Thoracic aorta (tissue), 2 donors: ENCODE measurements at regions not wholly inside any gene's neighbourhood (a gene's known extent, or its start where the extent isn't known, plus 50 kb on each side); places are given as distances from the start of the nearest gene placed in this dataset.

Experiments
- ATAC-seq: fragments of 150-250 bp; one replicate; pipeline ENCODE4 v1.8.0; 2017; ENCODE audit warnings: low read depth; ENCODE audit not compliant: insufficient number of reproducible peaks, low FRiP score
- DNase-seq: peaks from one replicate; pipeline ENCODE4 v3.0.0-alpha.2; 2020; ENCODE audit warnings: low spot score
- H3K27ac ChIP-seq, 2 donors: fragments of 200-600 bp; sonication (generic); 1 replicate in 1 of 2; 2 replicates in 1 of 2; pipeline ENCODE4 v1.5.1; 2016; ENCODE audit warnings: mild to moderate bottlenecking in 2 of 2, moderate library complexity in 2 of 2
- H3K27me3 ChIP-seq: fragments of 200-600 bp; sonication (generic); replicated peaks from 2 replicates; pipeline ENCODE4 v1.6.0; 2016; ENCODE audit warnings: mild to moderate bottlenecking; ENCODE audit not compliant: insufficient read depth
- H3K36me3 ChIP-seq: fragments of 200-600 bp; sonication (generic); one replicate; pipeline ENCODE4 v1.5.1; 2016
- H3K4me1 ChIP-seq, 2 donors: fragments of 200-600 bp; sonication (generic); 1 replicate in 1 of 2; 2 replicates in 1 of 2; pipeline versions ENCODE4 v1.5.1 to v1.6.0; 2016; ENCODE audit warnings: low read depth in 2 of 2, mild to moderate bottlenecking in 1 of 2; ENCODE audit not compliant: control insufficient read depth in 1 of 2
- H3K4me3 ChIP-seq: fragments of 200-600 bp; sonication (generic); 2 replicates; pipeline ENCODE4 v1.5.1; 2016; ENCODE audit warnings: mild to moderate bottlenecking
- H3K9me3 ChIP-seq: fragments of 200-600 bp; sonication (generic); 2 replicates; pipeline ENCODE4 v1.5.1; 2016
- CTCF ChIP-seq: fragments of 200-600 bp; sonication (generic); IDR thresholded peaks from one replicate; pipeline ENCODE4 v1.5.1; 2019; ENCODE audit warnings: antibody characterized with exemption

- Histone ChIP-seq H3K27ac (no peak overlapping the region), H3K36me3 (no peaks in the 10 kb centered on the region), H3K9me3 (no peaks in the 10 kb centered on the region), H3K4me3 (no peak overlapping the region), H3K27me3 (no peaks in the 10 kb centered on the region), H3K4me1 (no peaks in the 10 kb centered on the region)
- ATAC-seq = no peak
- no peak for DNase-seq
- TF ChIP-seq CTCF = no peak
Observed at GRCh38 chr1:65725064-65725463, 67.6 kb upstream of the PDE4B start.

- H3K36me3 ChIP-seq = no peaks in the 10 kb centered on the region
Observed at GRCh38 chr1:65728504-65728903, 64.2 kb upstream of the PDE4B start.

GRCh38 chr1:65729259-65729658 is 63.4 kb upstream of the PDE4B start:
- DNase-seq = no peak
- H3K27ac ChIP-seq = no peak overlapping the region
- no peaks in the 10 kb centered on the region for H3K27me3 ChIP-seq
- no peak overlapping the region for H3K4me3 ChIP-seq
- TF ChIP-seq CTCF = no peak
- no peaks in the 10 kb centered on the region for H3K9me3 ChIP-seq
- ATAC-seq = no peak
- H3K4me1 ChIP-seq = no peaks in the 10 kb centered on the region
- H3K36me3 ChIP-seq = no peaks in the 10 kb centered on the region

More at GRCh38 chr1:65728504-65728903, 64.2 kb upstream of the PDE4B start:
- Histone ChIP-seq H3K4me1 (no peaks in the 10 kb centered on the region), H3K9me3 (no peaks in the 10 kb centered on the region), H3K4me3 (no peak overlapping the region), H3K27ac (no peak overlapping the region), H3K27me3 (no peaks in the 10 kb centered on the region)
- ATAC-seq (no peak), DNase-seq (no peak)
- no peak for TF ChIP-seq CTCF

- no peaks in the 10 kb centered on the region for H3K4me1 ChIP-seq
- no peaks in the 10 kb centered on the region for H3K27me3 ChIP-seq
- H3K36me3 ChIP-seq = no peaks in the 10 kb centered on the region
- no peak overlapping the region for H3K27ac ChIP-seq
- ATAC-seq (no peak), DNase-seq (no peak)
- no peak for TF ChIP-seq CTCF
- H3K4me3 ChIP-seq = no peak overlapping the region
- H3K9me3 ChIP-seq = no peaks in the 10 kb centered on the region
Observed at GRCh38 chr1:65734979-65735378, 57.7 kb upstream of the PDE4B start.

GRCh38 chr1:65741993-65742392 is 50.7 kb upstream of the PDE4B start:
- H3K4me1 ChIP-seq = no peaks in the 10 kb centered on the region
- TF ChIP-seq CTCF = no peak
- H3K27me3 ChIP-seq = no peaks in the 10 kb centered on the region
- H3K9me3 ChIP-seq = no peaks in the 10 kb centered on the region
- no peak for ATAC-seq
- no peak for DNase-seq
- H3K36me3 ChIP-seq = no peaks in the 10 kb centered on the region
- no peak overlapping the region for H3K27ac ChIP-seq
- no peak overlapping the region for H3K4me3 ChIP-seq
